ENCODE measurements at regions not wholly inside any gene's neighbourhood (a gene's known extent, or its start where the extent isn't known, plus 50 kb on each side); places are given as distances from the start of the nearest gene placed in this dataset.
A peak's percentile ranks its signal among the peaks of the same experiment; 100 is the strongest.

DNA sequence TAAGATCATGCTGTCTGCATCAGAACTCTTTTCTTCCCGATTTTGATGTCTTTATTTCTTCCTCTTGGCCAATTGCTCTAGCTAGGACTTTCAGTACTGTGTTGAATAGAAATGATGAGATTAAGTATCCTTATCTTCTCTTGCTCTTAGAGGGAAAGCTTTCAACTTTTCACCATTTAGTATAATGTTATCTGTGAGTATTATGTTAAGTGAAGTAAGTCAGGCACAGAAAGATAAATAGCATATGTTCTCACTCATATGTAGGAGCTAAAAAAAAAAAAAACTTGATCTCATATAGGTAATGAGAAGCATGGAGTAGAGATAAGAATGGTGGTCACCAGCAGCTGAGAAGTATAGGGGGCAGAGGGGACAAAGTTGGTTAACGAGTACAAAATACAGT lies 1089.5 kb downstream of the TDRD15 start:
- Mint-ChIP-seq H3K36me3 (ENCODE audit: insufficient read depth, unreplicated experiment) (no peaks in the 10 kb centered on the region), H3K9me3 (ENCODE audit: unreplicated experiment) (no peaks in the 10 kb centered on the region), H3K27ac (ENCODE audit: unreplicated experiment) (no peak overlapping the region), H3K27me3 (ENCODE audit: insufficient read depth, unreplicated experiment) (peaks cover 19% of the 10 kb centered on the region), H3K4me3 (ENCODE audit: unreplicated experiment) (no peak overlapping the region), H3K4me1 (ENCODE audit: low read depth, unreplicated experiment) (no peaks in the 10 kb centered on the region)
- TF ChIP-seq, protein P1, sequence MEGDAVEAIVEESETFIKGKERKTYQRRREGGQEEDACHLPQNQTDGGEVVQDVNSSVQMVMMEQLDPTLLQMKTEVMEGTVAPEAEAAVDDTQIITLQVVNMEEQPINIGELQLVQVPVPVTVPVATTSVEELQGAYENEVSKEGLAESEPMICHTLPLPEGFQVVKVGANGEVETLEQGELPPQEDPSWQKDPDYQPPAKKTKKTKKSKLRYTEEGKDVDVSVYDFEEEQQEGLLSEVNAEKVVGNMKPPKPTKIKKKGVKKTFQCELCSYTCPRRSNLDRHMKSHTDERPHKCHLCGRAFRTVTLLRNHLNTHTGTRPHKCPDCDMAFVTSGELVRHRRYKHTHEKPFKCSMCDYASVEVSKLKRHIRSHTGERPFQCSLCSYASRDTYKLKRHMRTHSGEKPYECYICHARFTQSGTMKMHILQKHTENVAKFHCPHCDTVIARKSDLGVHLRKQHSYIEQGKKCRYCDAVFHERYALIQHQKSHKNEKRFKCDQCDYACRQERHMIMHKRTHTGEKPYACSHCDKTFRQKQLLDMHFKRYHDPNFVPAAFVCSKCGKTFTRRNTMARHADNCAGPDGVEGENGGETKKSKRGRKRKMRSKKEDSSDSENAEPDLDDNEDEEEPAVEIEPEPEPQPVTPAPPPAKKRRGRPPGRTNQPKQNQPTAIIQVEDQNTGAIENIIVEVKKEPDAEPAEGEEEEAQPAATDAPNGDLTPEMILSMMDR (IDR thresholded peaks at IDR 0.05; ENCODE audit: insufficient read depth in 1 of 2, low read depth in 1 of 2, low read length in 1 of 2, severe bottlenecking in 1 of 2, unreplicated experiment in 1 of 2), result no peak
- H3K9me3 ChIP-seq, result no peaks in the 10 kb centered on the region
- H3K4me3 ChIP-seq (ENCODE audit: low read depth, low read length), result no peak overlapping the region
- no peaks in the 10 kb centered on the region for H3K4me1 ChIP-seq
- H3K27me3 ChIP-seq (replicated peaks; ENCODE audit: control insufficient read depth, insufficient read depth, low read length), result no peaks in the 10 kb centered on the region
- DNase-seq, result no peak
- no TSS peak for BruUV-seq (replicated peaks)
- intact Hi-C loops (cut with micrococcal nuclease; ENCODE audit: unreplicated experiment), result no loop called here
- H3K36me3 ChIP-seq (ENCODE audit: control insufficient read depth, insufficient read depth, low read length), result no peaks in the 10 kb centered on the region
- ChIA-PET CTCF (no interaction called here), POLR2A (no interaction called here)

DNA sequence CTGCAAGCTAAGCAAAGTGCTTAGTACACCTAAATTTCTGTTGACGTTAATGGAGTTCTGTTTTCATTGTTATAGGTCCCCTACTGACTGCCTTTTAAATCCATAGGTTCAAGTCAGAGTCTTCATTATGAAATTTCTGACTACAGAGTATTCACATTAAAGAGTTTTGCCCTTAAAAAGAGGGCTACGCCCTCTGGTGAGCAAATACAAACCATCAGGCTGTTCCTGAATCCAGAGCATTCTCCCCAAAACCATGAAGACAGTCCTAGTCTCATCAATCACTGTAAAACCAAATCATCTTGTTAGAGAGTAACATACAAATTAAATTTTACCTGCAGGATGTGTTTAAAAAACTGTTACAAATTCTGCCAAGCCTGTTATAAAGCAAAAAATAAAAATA lies 1091.7 kb downstream of the TDRD15 start:
- no peak for DNase-seq
- no peaks in the 10 kb centered on the region for H3K9me3 Mint-ChIP-seq (ENCODE audit: unreplicated experiment)
- Histone ChIP-seq H3K36me3 (ENCODE audit: control insufficient read depth, insufficient read depth, low read length) (no peaks in the 10 kb centered on the region), H3K27me3 (replicated peaks; ENCODE audit: control insufficient read depth, insufficient read depth, low read length) (no peaks in the 10 kb centered on the region), H3K9me3 (no peaks in the 10 kb centered on the region), H3K4me3 (ENCODE audit: low read depth, low read length) (no peak overlapping the region), H3K4me1 (no peaks in the 10 kb centered on the region)
- intact Hi-C loops (cut with micrococcal nuclease; ENCODE audit: unreplicated experiment), result no loop called here
- H3K36me3 Mint-ChIP-seq (ENCODE audit: insufficient read depth, unreplicated experiment), result no peaks in the 10 kb centered on the region
- H3K27me3 Mint-ChIP-seq (ENCODE audit: insufficient read depth, unreplicated experiment), result peaks cover 15% of the 10 kb centered on the region
- H3K4me1 Mint-ChIP-seq (ENCODE audit: low read depth, unreplicated experiment), result no peaks in the 10 kb centered on the region
- no peak overlapping the region for H3K27ac Mint-ChIP-seq (ENCODE audit: unreplicated experiment)
- no peak overlapping the region for H3K4me3 Mint-ChIP-seq (ENCODE audit: unreplicated experiment)
- CTCF ChIA-PET, result no interaction called here
- POLR2A ChIA-PET, result no interaction called here
- TF ChIP-seq, protein P1 (IDR thresholded peaks at IDR 0.05; ENCODE audit: insufficient read depth in 1 of 2, low read depth in 1 of 2, low read length in 1 of 2, severe bottlenecking in 1 of 2, unreplicated experiment in 1 of 2), result peak in 1 of 2 experiments; percentile 13
- no TSS peak for BruUV-seq (replicated peaks)

DNA sequence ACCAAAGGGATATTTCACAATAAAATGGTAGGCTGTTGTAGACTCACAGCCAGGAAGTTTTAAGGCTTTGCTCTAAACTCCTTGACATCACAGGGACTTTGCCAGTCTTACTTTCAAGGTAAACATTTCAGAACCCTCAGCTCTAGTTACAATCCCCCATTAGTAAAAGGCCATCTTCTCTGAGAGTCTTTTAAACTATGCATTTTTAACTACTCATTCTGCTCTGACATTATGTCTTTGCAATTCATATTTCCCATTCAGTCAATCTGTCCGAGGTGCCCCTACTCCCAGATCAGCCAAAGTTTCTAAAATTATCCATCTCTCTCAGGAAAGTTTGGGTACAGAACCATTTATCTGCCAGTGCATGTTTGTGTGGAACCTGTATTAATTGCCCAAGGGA lies 1094.1 kb downstream of the TDRD15 start:
- CTCF ChIA-PET, result no interaction called here
- peaks cover 15% of the 10 kb centered on the region for H3K27me3 Mint-ChIP-seq (ENCODE audit: insufficient read depth, unreplicated experiment)
- no peak overlapping the region for H3K27ac Mint-ChIP-seq (ENCODE audit: unreplicated experiment)
- Histone ChIP-seq H3K4me3 (ENCODE audit: low read depth, low read length) (no peak overlapping the region), H3K4me1 (no peaks in the 10 kb centered on the region), H3K27me3 (replicated peaks; ENCODE audit: control insufficient read depth, insufficient read depth, low read length) (no peaks in the 10 kb centered on the region), H3K9me3 (no peaks in the 10 kb centered on the region), H3K36me3 (ENCODE audit: control insufficient read depth, insufficient read depth, low read length) (no peaks in the 10 kb centered on the region)
- intact Hi-C loops (cut with micrococcal nuclease; ENCODE audit: unreplicated experiment), result no loop called here
- H3K36me3 Mint-ChIP-seq (ENCODE audit: insufficient read depth, unreplicated experiment), result no peaks in the 10 kb centered on the region
- POLR2A ChIA-PET, result no interaction called here
- TF ChIP-seq, protein P1 (IDR thresholded peaks at IDR 0.05; ENCODE audit: insufficient read depth in 1 of 2, low read depth in 1 of 2, low read length in 1 of 2, severe bottlenecking in 1 of 2, unreplicated experiment in 1 of 2), result no peak
- no peaks in the 10 kb centered on the region for H3K4me1 Mint-ChIP-seq (ENCODE audit: low read depth, unreplicated experiment)
- H3K9me3 Mint-ChIP-seq (ENCODE audit: unreplicated experiment), result peaks cover 6% of the 10 kb centered on the region
- DNase-seq, result no peak
- no peak overlapping the region for H3K4me3 Mint-ChIP-seq (ENCODE audit: unreplicated experiment)
- no TSS peak for BruUV-seq (replicated peaks)

Measured in Caco-2 (cell line).